H1 (cell line): ENCODE measurements at regions not wholly inside any gene's neighbourhood (a gene's known extent, or its start where the extent isn't known, plus 50 kb on each side); places are given as distances from the start of the nearest gene placed in this dataset.

Source experiments
- CTCF ChIA-PET: fragments of 300-600 bp; sonication (Branson Sonifier 250); formaldehyde crosslinking; loops from one replicate; lab custom pipeline; 2021; ENCODE audit not compliant: partially characterized antibody; lab: Charles Lee
- POLR2A ChIA-PET: fragments of 300-600 bp; sonication (Branson Sonifier 250); formaldehyde crosslinking; loops from one replicate; lab custom pipeline; 2021; ENCODE audit warnings: inconsistent platforms; ENCODE audit not compliant: partially characterized antibody; lab: Charles Lee
- DNase-seq, 2 experiments: peaks; one replicate each; pipeline versions ENCODE4 v3.0.0 to v3.0.0-alpha.2; 2010 to 2022; ENCODE audit warnings: low spot score in 2 of 2, low read depth in 1 of 2, mixed read lengths in 1 of 2
- FAIRE-seq: peaks from 2 replicates; lab custom pipeline; 2011; peaks lifted over from hg19 to GRCh38; lab: Jason Lieb, UNC
- H2AFZ ChIP-seq: 2 replicates; pipeline ENCODE4 v1.8.1; 2012; ENCODE audit warnings: low read length, inconsistent platforms
- H2AK5ac ChIP-seq: 2 replicates; pipeline ENCODE4 v1.6.1; 2013; ENCODE audit warnings: low read depth, low read length
- H2BK120ac ChIP-seq: replicated peaks from 2 replicates; pipeline ENCODE3; 2013; ENCODE audit warnings: low read depth, low read length, inconsistent platforms
- H2BK12ac ChIP-seq: 2 replicates; pipeline ENCODE4 v1.6.1; 2013; ENCODE audit warnings: low read depth, low read length
- H2BK15ac ChIP-seq: 2 replicates; pipeline ENCODE4 v1.6.1; 2013; ENCODE audit warnings: low read length
- H2BK20ac ChIP-seq: 2 replicates; pipeline ENCODE4 v1.6.1; 2013; ENCODE audit warnings: low read length
- H2BK5ac ChIP-seq: 2 replicates; pipeline ENCODE4 v1.6.1; 2013; ENCODE audit warnings: low read depth, low read length
- H3K14ac ChIP-seq: 2 replicates; pipeline ENCODE4 v1.6.1; 2013; ENCODE audit warnings: inconsistent platforms; ENCODE audit not compliant: insufficient read length
- H3K18ac ChIP-seq: 2 replicates; pipeline ENCODE4 v1.6.1; 2013; ENCODE audit warnings: low read length; ENCODE audit errors: extremely low read depth
- H3K23ac ChIP-seq: 2 replicates; pipeline ENCODE4 v1.6.1; 2013; ENCODE audit warnings: inconsistent platforms; ENCODE audit not compliant: insufficient read length
- H3K23me2 ChIP-seq: 2 replicates; pipeline ENCODE4 v1.6.1; 2013; ENCODE audit warnings: low read depth, low read length
- H3K27ac ChIP-seq: 2 replicates; pipeline ENCODE4 v1.6.1; 2011; ENCODE audit warnings: low read depth, low read length, inconsistent platforms
- H3K27me3 ChIP-seq, 4 experiments: replicated peaks in 1 of 4; 1 replicate in 1 of 4; 2 replicates in 3 of 4; pipeline versions ENCODE4 v1.6.1 to v1.8.1; 2011 to 2013; ENCODE audit warnings: low read length in 3 of 4, mild to moderate bottlenecking in 3 of 4, inconsistent platforms in 2 of 4, mixed read lengths in 2 of 4, moderate library complexity in 1 of 4; ENCODE audit not compliant: control insufficient read depth in 3 of 4, insufficient read depth in 3 of 4; ENCODE audit errors: extremely low read depth in 1 of 4
- H3K36me3 ChIP-seq, 4 experiments: 2 replicates each; pipeline versions ENCODE4 v1.6.1 to v1.8.1; 2011 to 2013; ENCODE audit warnings: mild to moderate bottlenecking in 4 of 4, low read length in 3 of 4, moderate library complexity in 2 of 4, control low read depth in 1 of 4, inconsistent platforms in 1 of 4; ENCODE audit not compliant: insufficient read depth in 4 of 4, control insufficient read depth in 2 of 4
- H3K4ac ChIP-seq: replicated peaks from 2 replicates; pipeline ENCODE3; 2013; ENCODE audit warnings: low read length, low read depth, mixed read lengths, inconsistent platforms; ENCODE audit not compliant: insufficient read length
- H3K4me1 ChIP-seq, 4 experiments: replicated peaks in 1 of 4; 1 replicate in 1 of 4; 2 replicates in 3 of 4; pipeline versions ENCODE4 v1.6.1 to v1.8.1; 2011 to 2013; ENCODE audit warnings: low read length in 3 of 4, inconsistent platforms in 2 of 4, mixed read lengths in 1 of 4; ENCODE audit not compliant: insufficient read depth in 4 of 4, control insufficient read depth in 3 of 4
- H3K4me2 ChIP-seq, 2 experiments: 2 replicates each; pipeline versions ENCODE4 v1.6.1 to v1.8.1; 2011 to 2013; ENCODE audit warnings: low read depth in 2 of 2, low read length in 2 of 2, control low read depth in 1 of 2, inconsistent platforms in 1 of 2, mild to moderate bottlenecking in 1 of 2; ENCODE audit not compliant: insufficient read depth in 1 of 2
- H3K4me3 ChIP-seq, 4 experiments: fragments of 200-600, 300-600 bp in 1 of 4; sonication (generic), shearing (Covaris generic), sonication (Bioruptor Twin) in 1 of 4; 2 replicates each; pipeline versions ENCODE4 v1.5.1 to v1.8.1; 2011 to 2016; ENCODE audit warnings: low read length in 4 of 4, low read depth in 3 of 4, control low read depth in 2 of 4, inconsistent platforms in 2 of 4, mild to moderate bottlenecking in 2 of 4, mixed read lengths in 1 of 4, moderate library complexity in 1 of 4; ENCODE audit not compliant: insufficient read depth in 2 of 4; ENCODE audit errors: extremely low read depth in 1 of 4
- H3K56ac ChIP-seq: replicated peaks from 2 replicates; pipeline ENCODE3; 2013; ENCODE audit warnings: low read depth, mild to moderate bottlenecking, mixed read lengths, low read length, inconsistent platforms; ENCODE audit not compliant: insufficient read length
- H3K79me1 ChIP-seq: 2 replicates; pipeline ENCODE4 v1.6.1; 2013; ENCODE audit warnings: low read depth, low read length, control low read depth
- H3K79me2 ChIP-seq, 2 experiments: 2 replicates each; pipeline versions ENCODE4 v1.6.1 to v1.8.1; 2012 to 2013; ENCODE audit warnings: low read length in 2 of 2, mild to moderate bottlenecking in 2 of 2, inconsistent platforms in 1 of 2; ENCODE audit not compliant: insufficient read depth in 2 of 2, control insufficient read depth in 1 of 2
- H3K9ac ChIP-seq, 4 experiments: replicated peaks in 1 of 4; 1 replicate in 1 of 4; 2 replicates in 3 of 4; pipeline versions ENCODE4 v1.6.1 to v1.8.1; 2011 to 2013; ENCODE audit warnings: low read depth in 3 of 4, low read length in 3 of 4, control low read depth in 2 of 4, mild to moderate bottlenecking in 2 of 4, moderate library complexity in 2 of 4, inconsistent platforms in 1 of 4; ENCODE audit errors: extremely low read depth in 1 of 4
- H3K9me3 ChIP-seq, 2 experiments: 2 replicates each; pipeline versions ENCODE4 v1.6.1 to v1.8.1; 2012 to 2013; ENCODE audit warnings: mild to moderate bottlenecking in 2 of 2, moderate library complexity in 2 of 2, control low read depth in 1 of 2, inconsistent platforms in 1 of 2, low read depth in 1 of 2, low read length in 1 of 2, mixed read lengths in 1 of 2; ENCODE audit not compliant: insufficient read depth in 2 of 2
- H4K20me1 ChIP-seq, 2 experiments: replicated peaks in 1 of 2; 2 replicates each; pipeline versions ENCODE3 to v1.8.1; 2011 to 2013; ENCODE audit warnings: inconsistent platforms in 2 of 2, low read length in 2 of 2, mild to moderate bottlenecking in 1 of 2; ENCODE audit not compliant: insufficient read depth in 2 of 2, control insufficient read depth in 1 of 2
- H4K5ac ChIP-seq: 2 replicates; pipeline ENCODE4 v1.6.1; 2013; ENCODE audit warnings: low read length, low read depth, mixed read lengths, inconsistent platforms; ENCODE audit not compliant: insufficient read length
- H4K8ac ChIP-seq: 2 replicates; pipeline ENCODE4 v1.8.0; 2013; ENCODE audit warnings: mild to moderate bottlenecking, moderate library complexity, low read length, inconsistent platforms; ENCODE audit not compliant: insufficient read depth; ENCODE audit errors: extremely low read depth
- H4K91ac ChIP-seq: replicated peaks from 2 replicates; pipeline ENCODE3; 2013; ENCODE audit warnings: low read length, mixed read lengths, inconsistent platforms; ENCODE audit not compliant: insufficient read length
- TAF7 ChIP-seq: optimal IDR thresholded peaks from 2 replicates; pipeline ENCODE3; 2011; ENCODE audit warnings: low read depth, mild to moderate bottlenecking, inconsistent platforms, low read length, moderate library complexity, borderline replicate concordance
- WGBS, 2 experiments: shearing (Covaris generic) in 1 of 2; methylation state at CpG; one replicate each; pipeline versions ENCODE4 v1.1.6 to v1.1.7; 2013 to 2015; ENCODE audit warnings: low lambda C conversion rate in 2 of 2, mixed read lengths in 2 of 2, inconsistent platforms in 1 of 2, low coverage in 1 of 2, missing lambda C conversion rate in 1 of 2; ENCODE audit not compliant: insufficient replicate concordance in 2 of 2, insufficient coverage in 1 of 2, insufficient read length in 1 of 2; ENCODE audit errors: extremely low coverage in 1 of 2, missing lambda C conversion rate in 1 of 2; 5-methylcytosine and 5-hydroxymethylcytosine counted together

DNA sequence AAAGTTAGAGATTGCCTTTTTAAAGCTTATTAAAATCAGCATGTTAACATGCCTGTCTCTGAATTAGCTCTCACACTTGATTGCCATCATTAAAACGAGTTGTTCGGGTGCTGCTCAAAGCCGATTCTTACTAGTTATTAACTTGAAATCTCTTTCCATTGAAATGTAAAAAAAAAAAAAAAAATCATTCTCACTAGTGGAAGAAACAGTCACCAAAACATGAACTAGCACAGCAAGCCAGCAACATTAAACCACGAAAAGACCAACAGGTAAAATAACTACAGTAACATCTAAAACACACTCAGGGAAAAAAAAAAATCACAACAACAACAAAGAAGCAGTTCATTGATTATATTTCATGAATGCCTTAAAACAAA lies 264.5 kb downstream of the MEIS1 start:
- Histone ChIP-seq H3K18ac (no peak overlapping the region), H3K4me2 (peak overlapping the region in 1 of 2 experiments; percentile 43; a peak in 1 of 4 replicates), H3K27me3 (no peaks in the 10 kb centered on the region), H3K4ac (no peak overlapping the region), H3K79me2 (no peaks in the 10 kb centered on the region), H3K23ac (no peak overlapping the region), H3K4me3 (peak overlapping the region in 1 of 4 experiments; percentile 4; a peak in 1 of 8 replicates), H4K91ac (no peak overlapping the region), H4K8ac (no peak overlapping the region), H4K5ac (no peak overlapping the region), H3K27ac (no peak overlapping the region), H2AFZ (no peak overlapping the region), H3K23me2 (no peaks in the 10 kb centered on the region), H3K4me1 (peaks cover 3 to 11% (median 8%) of the 10 kb centered on the region in 4 experiments; a peak in 6 of 7 replicates), H3K14ac (no peak overlapping the region), H2BK120ac (no peak overlapping the region), H2BK15ac (no peak overlapping the region), H3K36me3 (no peaks in the 10 kb centered on the region), H3K79me1 (no peaks in the 10 kb centered on the region), H2BK5ac (no peak overlapping the region), H2AK5ac (no peak overlapping the region), H3K9ac (no peak overlapping the region), H2BK12ac (no peak overlapping the region), H2BK20ac (no peak overlapping the region), H4K20me1 (no peaks in the 10 kb centered on the region), H3K56ac (no peak overlapping the region), H3K9me3 (no peaks in the 10 kb centered on the region)
- FAIRE-seq (peak; percentile 7), DNase-seq (no peak)
- CTCF ChIA-PET, result interaction anchor here (0.6 to 1.3 kb wide), 3 partner anchors 8 to 508 kb away, joined by 3 read pairs; no protein-coding TSS in a partner anchor
- POLR2A ChIA-PET, result no interaction called here
- WGBS, 2 experiments, result 33% methylated on average over 4 of the region's 4 CpGs; no CpG with 5 or more reads in 1 of the 2 experiments
- no peak for TF ChIP-seq TAF7
